Heart left ventricle (tissue), 13 donors: ENCODE measurements at regions not wholly inside any gene's neighbourhood (a gene's known extent, or its start where the extent isn't known, plus 50 kb on each side); places are given as distances from the start of the nearest gene placed in this dataset.

ENCODE experiments used
- CTCF ChIP-seq, 12 donors: fragments of 200-600 bp; sonication (generic) in 4 of 12; IDR thresholded peaks; one replicate each; pipeline versions ENCODE4 v1.5.0 to v1.8.0; 2018 to 2022; ENCODE audit warnings: antibody characterized with exemption in 12 of 12, mild to moderate bottlenecking in 5 of 12
- POLR2A ChIP-seq, 2 donors: fragments of 450-650 bp; IDR thresholded peaks; one replicate each; pipeline ENCODE4 v1.6.1; 2017; ENCODE audit warnings: antibody characterized with exemption in 2 of 2, mild to moderate bottlenecking in 2 of 2, moderate library complexity in 2 of 2
- donor health status: ischemic (EF 13 %, LVEDD 7.1; RV severe dilation, severe dysfunction).
- donor health status: DM: no; HTN: yes; CAD: no.
- donor health status: DM: no; HTN: no; CAD: no.
- donor health status: ischemic (EF 25% LVEDD 6.9; RV normal size, moderate dysfunction).
- donor health status: ischemic (EF 25% LVEDD 5.7; RV mildly dilated, moderate dysfunction).
- donor health status: ischemic (EF 35%, LVEDD 5.7; RV mildly dilated, moderate dysfunction).
- donor health status: nonischemic (EF 11% LVEDD 7.7; RV severe dilation, severe dysfunction).
- donor health status: DM: yes; HTN: yes; CAD: no.
- donor health status: PGD.
- donor health status: ischemic (EF 29% LVEDD 5.4; RV normal size, mild dysfunction).
- donor health status: nonischemic (EF 23%, LVEDD 6.1; RV moderate dilation, normal function).

- TF ChIP-seq CTCF (IDR thresholded peaks at IDR 0.05) = no peak
- no peak for TF ChIP-seq POLR2A (IDR thresholded peaks at IDR 0.05)
Observed at GRCh38 chr4:127217586-127218229, 415.0 kb upstream of the INTU start.
